Ishikawa (cell line): ENCODE measurements at regions not wholly inside any gene's neighbourhood (a gene's known extent, or its start where the extent isn't known, plus 50 kb on each side); places are given as distances from the start of the nearest gene placed in this dataset.

ENCODE experiments used
- CEBPB ChIP-seq: IDR thresholded peaks from 2 replicates; pipeline ENCODE4 v1.6.1; 2012
- CREB1 ChIP-seq: IDR thresholded peaks from 2 replicates; pipeline ENCODE4 v1.6.1; 2012; ENCODE audit warnings: low read depth
- EGR1 ChIP-seq: IDR thresholded peaks from 2 replicates; pipeline ENCODE4 v1.6.1; 2012
- EP300 ChIP-seq: IDR thresholded peaks from 2 replicates; pipeline ENCODE4 v1.6.1; 2012; ENCODE audit warnings: borderline replicate concordance
- FOXM1 ChIP-seq: IDR thresholded peaks from 2 replicates; pipeline ENCODE4 v1.6.1; 2012; ENCODE audit warnings: low read depth, borderline replicate concordance
- MAX ChIP-seq: IDR thresholded peaks from 2 replicates; pipeline ENCODE4 v1.6.1; 2012
- NFIC ChIP-seq: IDR thresholded peaks from 2 replicates; pipeline ENCODE4 v1.6.1; 2012
- RAD21 ChIP-seq: IDR thresholded peaks from 2 replicates; pipeline ENCODE4 v1.6.1; 2012; ENCODE audit warnings: low read depth
- REST ChIP-seq: IDR thresholded peaks from 2 replicates; pipeline ENCODE4 v1.6.1; 2012; ENCODE audit warnings: low read depth, mild to moderate bottlenecking
- TAF1 ChIP-seq: IDR thresholded peaks from 2 replicates; pipeline ENCODE4 v1.6.1; 2012; ENCODE audit warnings: low read depth, mild to moderate bottlenecking
- TCF12 ChIP-seq: IDR thresholded peaks from 2 replicates; pipeline ENCODE4 v1.6.1; 2012; ENCODE audit warnings: low read depth
- TEAD4 ChIP-seq: IDR thresholded peaks from 2 replicates; pipeline ENCODE4 v1.6.1; 2012
- USF1 ChIP-seq: IDR thresholded peaks from 2 replicates; pipeline ENCODE4 v1.6.1; 2012
- YY1 ChIP-seq: IDR thresholded peaks from 2 replicates; pipeline ENCODE4 v1.6.1; 2012; ENCODE audit warnings: low read depth
- ZBTB7A ChIP-seq: IDR thresholded peaks from 2 replicates; pipeline ENCODE4 v1.6.1; 2012; ENCODE audit warnings: low read depth

GRCh38 chr5:61752588-61752987, 420.5 kb downstream of the ZSWIM6 start:
- TF ChIP-seq CREB1 (no peak), NFIC (no peak), TEAD4 (no peak), EP300 (no peak)

- no peak for TF ChIP-seq CREB1
- TF ChIP-seq TEAD4 = no peak
- TF ChIP-seq YY1 = no peak
- TF ChIP-seq REST = no peak
- TF ChIP-seq EP300 = no peak
- no peak for TF ChIP-seq ZBTB7A
- TF ChIP-seq EGR1 = no peak
- no peak for TF ChIP-seq FOXM1
- no peak for TF ChIP-seq NFIC
- TF ChIP-seq TCF12 = no peak
- TF ChIP-seq CEBPB = no peak
- no peak for TF ChIP-seq USF1
- no peak for TF ChIP-seq MAX
- no peak for TF ChIP-seq TAF1
- no peak for TF ChIP-seq RAD21
Observed at GRCh38 chr5:61754792-61755191, 422.7 kb downstream of the ZSWIM6 start.

- TF ChIP-seq RAD21 (no peak), REST (no peak), MAX (no peak), TAF1 (no peak), EP300 (no peak), ZBTB7A (no peak), EGR1 (no peak), TCF12 (no peak), CEBPB (no peak), USF1 (no peak), NFIC (no peak), FOXM1 (no peak), CREB1 (no peak), TEAD4 (no peak), YY1 (no peak)
Observed at GRCh38 chr5:61755726-61756222, 423.7 kb downstream of the ZSWIM6 start.

GRCh38 chr5:61758711-61759110, 426.7 kb downstream of the ZSWIM6 start:
- TF ChIP-seq EP300 (no peak), TEAD4 (no peak), RAD21 (no peak), YY1 (no peak), TCF12 (no peak), MAX (no peak), REST (no peak), NFIC (no peak), CREB1 (no peak), CEBPB (no peak), USF1 (no peak), EGR1 (no peak)

- TF ChIP-seq EGR1 (no peak), MAX (no peak), USF1 (no peak), EP300 (no peak), CEBPB (no peak), ZBTB7A (no peak), CREB1 (no peak), TCF12 (no peak), NFIC (no peak), YY1 (no peak), TEAD4 (no peak), FOXM1 (no peak), RAD21 (no peak), TAF1 (no peak), REST (no peak)
Observed at GRCh38 chr5:61765471-61765870, 433.4 kb downstream of the ZSWIM6 start.
